Sigmoid colon (tissue), 4 donors: ENCODE measurements at regions not wholly inside any gene's neighbourhood (a gene's known extent, or its start where the extent isn't known, plus 50 kb on each side); places are given as distances from the start of the nearest gene placed in this dataset.

ENCODE experiments used
- POLR2AphosphoS5 ChIP-seq, 4 donors: sonication (generic); formaldehyde crosslinking; IDR thresholded peaks; one replicate each; pipeline ENCODE4 v1.6.1; 2017; ENCODE audit warnings: antibody characterized with exemption in 4 of 4
- TF ChIP-seq, protein P1 (sequence below), 4 experiments: fragments of 450-650 bp in 3 of 4; fragments of 200-600 bp in 1 of 4; IDR thresholded peaks; one replicate each; pipeline ENCODE4 v1.5.1; 2016 to 2019; ENCODE audit warnings: antibody characterized with exemption in 4 of 4, mild to moderate bottlenecking in 3 of 4, moderate library complexity in 2 of 4

- TF ChIP-seq, protein P1, sequence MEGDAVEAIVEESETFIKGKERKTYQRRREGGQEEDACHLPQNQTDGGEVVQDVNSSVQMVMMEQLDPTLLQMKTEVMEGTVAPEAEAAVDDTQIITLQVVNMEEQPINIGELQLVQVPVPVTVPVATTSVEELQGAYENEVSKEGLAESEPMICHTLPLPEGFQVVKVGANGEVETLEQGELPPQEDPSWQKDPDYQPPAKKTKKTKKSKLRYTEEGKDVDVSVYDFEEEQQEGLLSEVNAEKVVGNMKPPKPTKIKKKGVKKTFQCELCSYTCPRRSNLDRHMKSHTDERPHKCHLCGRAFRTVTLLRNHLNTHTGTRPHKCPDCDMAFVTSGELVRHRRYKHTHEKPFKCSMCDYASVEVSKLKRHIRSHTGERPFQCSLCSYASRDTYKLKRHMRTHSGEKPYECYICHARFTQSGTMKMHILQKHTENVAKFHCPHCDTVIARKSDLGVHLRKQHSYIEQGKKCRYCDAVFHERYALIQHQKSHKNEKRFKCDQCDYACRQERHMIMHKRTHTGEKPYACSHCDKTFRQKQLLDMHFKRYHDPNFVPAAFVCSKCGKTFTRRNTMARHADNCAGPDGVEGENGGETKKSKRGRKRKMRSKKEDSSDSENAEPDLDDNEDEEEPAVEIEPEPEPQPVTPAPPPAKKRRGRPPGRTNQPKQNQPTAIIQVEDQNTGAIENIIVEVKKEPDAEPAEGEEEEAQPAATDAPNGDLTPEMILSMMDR (IDR thresholded peaks at IDR 0.05), result no peak
- no peak for TF ChIP-seq POLR2AphosphoS5 (IDR thresholded peaks at IDR 0.05)
Measured at GRCh38 chr2:237189799-237190198, 104.1 kb downstream of the COPS8 start.
